Endodermal cell (in vitro differentiated cells): ENCODE measurements at regions not wholly inside any gene's neighbourhood (a gene's known extent, or its start where the extent isn't known, plus 50 kb on each side); places are given as distances from the start of the nearest gene placed in this dataset.
"Not testable (repeated sequence)": the region's sequence is repeated elsewhere in the genome, so short reads cannot be mapped to it uniquely, and the experiment has no call there.

ENCODE experiments used
- DNase-seq: peaks from one replicate; pipeline ENCODE4 v3.0.0-alpha.2; 2017
- H3K27ac ChIP-seq: 2 replicates; pipeline ENCODE4 v1.5.1; 2013; ENCODE audit warnings: mild to moderate bottlenecking, low read depth, low read length, moderate library complexity
- H3K27me3 ChIP-seq: 2 replicates; pipeline ENCODE4 v1.6.1; 2013; ENCODE audit warnings: mild to moderate bottlenecking, low read length, moderate library complexity; ENCODE audit not compliant: insufficient read depth, control insufficient read depth, poor library complexity, severe bottlenecking
- H3K36me3 ChIP-seq: 2 replicates; pipeline ENCODE4 v1.7.0; 2013; ENCODE audit warnings: mild to moderate bottlenecking, low read length, moderate library complexity; ENCODE audit not compliant: control insufficient read depth, insufficient read depth
- H3K4me1 ChIP-seq: one replicate; pipeline ENCODE4 v1.7.0; 2013; ENCODE audit warnings: low read length; ENCODE audit not compliant: control insufficient read depth, insufficient read depth
- H3K4me3 ChIP-seq: 2 replicates; pipeline ENCODE4 v1.5.1; 2013; ENCODE audit warnings: mild to moderate bottlenecking, low read length, moderate library complexity
- H3K9ac ChIP-seq: 2 replicates; pipeline ENCODE4 v1.6.1; 2013; ENCODE audit warnings: mild to moderate bottlenecking, low read length, moderate library complexity; ENCODE audit not compliant: poor library complexity, severe bottlenecking; ENCODE audit errors: extremely low read depth
- H3K9me3 ChIP-seq: 2 replicates; pipeline ENCODE4 v1.6.1; 2013; ENCODE audit warnings: mild to moderate bottlenecking, low read length, moderate library complexity; ENCODE audit not compliant: control insufficient read depth
- H3K27ac Mint-ChIP-seq: 2 replicates; pipeline ENCODE4 v1.8.0; 2020; ENCODE audit warnings: mixed read lengths
- H3K27me3 Mint-ChIP-seq: 2 replicates; pipeline ENCODE4 v1.8.0; 2021; ENCODE audit warnings: mild to moderate bottlenecking, mixed read lengths; ENCODE audit not compliant: insufficient read depth
- H3K36me3 Mint-ChIP-seq: 2 replicates; pipeline ENCODE4 v1.8.0; 2020; ENCODE audit warnings: low read depth, mixed read lengths
- H3K4me1 Mint-ChIP-seq: 2 replicates; pipeline ENCODE4 v1.8.0; 2020; ENCODE audit warnings: mixed read lengths
- H3K4me3 Mint-ChIP-seq: 2 replicates; pipeline ENCODE4 v1.8.0; 2020; ENCODE audit warnings: mild to moderate bottlenecking, moderate library complexity, mixed read lengths
- H3K9me3 Mint-ChIP-seq: 2 replicates; pipeline ENCODE4 v1.8.0; 2020; ENCODE audit warnings: mild to moderate bottlenecking, mixed read lengths
- WGBS, 2 experiments: methylation state at CpG; one replicate each; pipeline versions ENCODE4 v1.1.5 to v1.1.7; 2013; ENCODE audit warnings: missing lambda C conversion rate in 2 of 2, mixed read lengths in 1 of 2; ENCODE audit not compliant: insufficient coverage in 1 of 2, insufficient read length in 1 of 2; 5-methylcytosine and 5-hydroxymethylcytosine counted together

DNA sequence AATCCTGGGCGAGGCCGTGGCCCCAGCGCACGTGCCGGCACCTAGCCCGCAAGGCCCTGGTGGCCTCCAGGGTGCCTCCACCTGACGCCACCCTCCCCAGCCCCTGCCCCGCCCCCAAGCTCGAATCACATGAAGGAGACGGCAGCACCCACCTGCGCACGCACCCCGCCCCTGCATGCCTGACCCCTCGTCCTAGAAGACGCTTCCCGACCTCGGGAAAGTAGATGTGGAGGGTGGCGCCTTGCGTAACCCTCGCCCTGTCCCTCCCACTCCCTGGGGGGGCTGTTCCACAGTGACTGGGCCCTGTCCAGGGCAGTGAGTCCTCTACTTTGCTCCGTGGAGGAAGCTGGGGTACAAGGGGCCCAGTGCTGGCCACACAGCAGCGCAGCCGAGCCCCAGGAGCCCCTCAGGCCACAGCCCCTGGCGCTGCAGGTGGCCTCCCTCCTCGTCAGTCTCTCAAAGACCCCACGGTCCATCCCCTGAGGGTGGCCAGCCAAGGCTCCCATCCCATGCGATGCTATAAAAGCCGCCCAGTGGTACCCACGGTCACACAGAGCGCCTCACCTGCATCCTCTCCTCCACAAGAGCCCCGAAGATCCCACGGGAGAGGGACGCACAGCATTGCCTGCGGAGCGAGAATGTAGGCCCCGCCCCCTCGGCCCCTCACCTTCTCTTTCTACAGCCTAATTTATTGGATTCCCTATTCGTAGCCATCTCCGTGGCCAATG, 3027.3 kb upstream of the TEKT4 start:
- not testable (repeated sequence) for H3K36me3 Mint-ChIP-seq, H3K4me3 Mint-ChIP-seq, H3K4me1 Mint-ChIP-seq, H3K27ac ChIP-seq, H3K4me1 ChIP-seq, H3K9ac ChIP-seq, H3K4me3 ChIP-seq, H3K27ac Mint-ChIP-seq, H3K27me3 Mint-ChIP-seq, H3K27me3 ChIP-seq, DNase-seq, H3K36me3 ChIP-seq, H3K9me3 ChIP-seq
- H3K9me3 Mint-ChIP-seq: peaks cover 79% of the 10 kb centered on the region
- 85 to 86% methylated on average over 7 to 39 of the region's 39 CpGs for WGBS, 2 experiments

DNA sequence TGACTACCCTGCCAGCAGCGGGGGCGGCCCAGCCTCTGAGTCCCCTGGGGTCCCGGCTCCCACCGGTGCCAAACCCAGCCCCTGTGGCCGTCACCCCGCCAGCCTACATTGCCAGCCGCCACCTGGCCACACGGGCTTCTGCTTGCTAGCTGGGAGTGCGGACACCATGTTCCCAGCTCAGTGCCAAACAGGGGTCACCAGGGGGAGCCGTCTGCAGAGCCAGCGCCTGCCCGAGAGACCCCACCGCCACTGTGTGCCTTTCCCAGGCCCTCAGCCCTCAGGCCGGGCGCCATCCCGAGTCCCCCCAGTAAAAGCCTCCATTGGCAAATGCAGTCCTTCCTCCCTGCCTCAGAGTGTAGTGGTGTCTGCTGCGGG, 3026.8 kb upstream of the TEKT4 start:
- H3K9ac ChIP-seq, H3K27me3 ChIP-seq, H3K36me3 ChIP-seq, H3K4me1 Mint-ChIP-seq, H3K4me3 ChIP-seq, DNase-seq, H3K27me3 Mint-ChIP-seq, H3K4me1 ChIP-seq, H3K27ac Mint-ChIP-seq, H3K4me3 Mint-ChIP-seq, H3K27ac ChIP-seq, H3K36me3 Mint-ChIP-seq, H3K9me3 ChIP-seq: not testable (repeated sequence)
- WGBS, 2 experiments: 89% methylated on average over 7 to 17 of the region's 17 CpGs
- H3K9me3 Mint-ChIP-seq: peaks cover 84% of the 10 kb centered on the region

DNA sequence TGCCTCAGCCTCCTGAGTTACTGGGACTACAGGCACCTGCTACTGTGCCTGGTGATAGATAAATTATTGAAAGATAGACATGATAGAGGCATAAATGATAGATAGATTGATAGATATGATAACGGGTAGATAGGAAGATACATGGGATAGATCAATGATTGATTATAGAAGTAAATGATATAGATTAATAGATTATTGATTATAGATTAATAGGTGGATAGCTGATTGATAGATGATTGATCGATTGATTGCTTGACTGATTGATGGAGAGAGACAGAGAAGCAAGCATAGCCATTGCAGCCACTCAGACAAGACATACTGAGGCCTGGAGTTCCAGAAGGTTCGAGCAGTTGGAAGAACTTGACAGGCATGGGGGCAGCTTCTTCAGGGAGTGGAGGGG, 3024.8 kb upstream of the TEKT4 start:
- not testable (repeated sequence) for H3K36me3 ChIP-seq, H3K27me3 Mint-ChIP-seq, DNase-seq, H3K9ac ChIP-seq, H3K36me3 Mint-ChIP-seq, H3K27me3 ChIP-seq, H3K4me1 Mint-ChIP-seq, H3K9me3 ChIP-seq, H3K4me3 ChIP-seq, H3K27ac Mint-ChIP-seq, H3K4me3 Mint-ChIP-seq, H3K27ac ChIP-seq, H3K4me1 ChIP-seq
- H3K9me3 Mint-ChIP-seq: peaks cover 87% of the 10 kb centered on the region
- WGBS, 2 experiments: 78% methylated on average over 2 to 3 of the region's 3 CpGs

DNA sequence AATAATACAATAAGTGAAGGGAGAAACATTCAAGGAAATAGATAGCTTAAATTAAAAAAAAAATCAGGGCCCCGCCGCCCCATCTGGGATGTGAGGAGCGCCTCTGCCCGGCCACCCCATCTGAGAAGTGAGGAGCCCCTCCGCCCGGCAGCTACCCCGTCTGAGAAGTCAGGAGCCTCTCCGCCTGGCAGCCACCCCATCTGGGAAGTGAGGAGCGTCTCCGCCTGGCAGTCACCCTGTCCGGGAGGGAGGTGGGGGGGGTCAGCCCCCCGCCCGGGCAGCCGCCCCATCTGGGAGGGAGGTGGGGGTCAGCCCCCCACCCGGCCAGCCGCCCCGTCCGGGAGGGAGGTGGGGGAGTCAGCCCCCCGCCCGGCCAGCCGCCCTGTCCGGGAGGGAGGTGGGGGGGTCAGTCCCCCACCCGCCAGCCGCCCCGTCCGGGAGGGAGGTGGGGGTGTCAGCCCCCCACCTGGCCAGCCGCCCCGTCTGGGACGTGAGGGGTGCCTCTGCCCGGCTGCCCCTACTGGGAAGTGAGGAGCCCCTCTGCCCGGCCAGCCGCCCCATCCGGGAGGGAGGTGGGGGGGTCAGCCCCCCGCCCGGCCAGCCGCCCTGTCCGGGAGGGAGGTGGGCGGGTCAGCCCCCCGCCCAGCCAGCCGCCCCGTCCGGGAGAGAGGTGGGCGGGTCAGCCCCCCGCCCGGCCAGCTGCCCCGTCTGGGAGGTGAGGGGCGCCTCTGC, 3019.4 kb upstream of the TEKT4 start:
- H3K9me3 ChIP-seq: peaks cover 13% of the 10 kb centered on the region
- not testable (repeated sequence) for H3K4me1 Mint-ChIP-seq, H3K4me3 ChIP-seq, H3K27me3 ChIP-seq, H3K36me3 Mint-ChIP-seq, H3K27ac Mint-ChIP-seq, H3K4me1 ChIP-seq, H3K9ac ChIP-seq, H3K27me3 Mint-ChIP-seq, H3K36me3 ChIP-seq, DNase-seq, H3K27ac ChIP-seq, H3K4me3 Mint-ChIP-seq
- WGBS, 2 experiments: 88 to 100% methylated on average over 4 to 32 of the region's 47 CpGs
- peaks cover 81% of the 10 kb centered on the region for H3K9me3 Mint-ChIP-seq

DNA sequence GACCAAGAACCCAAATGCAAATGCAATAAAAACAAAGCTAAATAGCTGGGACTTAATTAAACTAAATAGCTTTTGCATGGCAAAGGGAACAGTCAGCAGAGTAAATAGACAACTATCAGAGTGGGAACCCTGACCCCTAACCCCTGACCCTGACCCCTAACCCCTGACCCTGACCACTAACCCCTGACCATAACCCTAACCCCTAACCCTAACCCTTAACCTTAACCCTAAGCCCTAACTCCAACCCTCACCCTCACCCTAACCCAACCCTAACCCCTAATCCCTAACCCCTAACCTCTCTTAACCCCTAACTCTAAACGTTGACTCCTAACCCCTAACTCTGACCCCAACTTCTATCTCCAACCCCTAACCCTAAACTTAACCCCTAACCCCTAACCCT, 3014.3 kb upstream of the TEKT4 start:
- not testable (repeated sequence) for H3K36me3 Mint-ChIP-seq, H3K27ac Mint-ChIP-seq, H3K27me3 ChIP-seq, H3K4me1 ChIP-seq, H3K27ac ChIP-seq, H3K36me3 ChIP-seq, H3K4me3 Mint-ChIP-seq, H3K9ac ChIP-seq, DNase-seq, H3K27me3 Mint-ChIP-seq, H3K4me1 Mint-ChIP-seq, H3K4me3 ChIP-seq
- WGBS, 2 experiments: 23 to 33% methylated on average over 1 of the region's 1 CpG
- peaks cover 12% of the 10 kb centered on the region for H3K9me3 ChIP-seq
- peaks cover 60% of the 10 kb centered on the region for H3K9me3 Mint-ChIP-seq

DNA sequence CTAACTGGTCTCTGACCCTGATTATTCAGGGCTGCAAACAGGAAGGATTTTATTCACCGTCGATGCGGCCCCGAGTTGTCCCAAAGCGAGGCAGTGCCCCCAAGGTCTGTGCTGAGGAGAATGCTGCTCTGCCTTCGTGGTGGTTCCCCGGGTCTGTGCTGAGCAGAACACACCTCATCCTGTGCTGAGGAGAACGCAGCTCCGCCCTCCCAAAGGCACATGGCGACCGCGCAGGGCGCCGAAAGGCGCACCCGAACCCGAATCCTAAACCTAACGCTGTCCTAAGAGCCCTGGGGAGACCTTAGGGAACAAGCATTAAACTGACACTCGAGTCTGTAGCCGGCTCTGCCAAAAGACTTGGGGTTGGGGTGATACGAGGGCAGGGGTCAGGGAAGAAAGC, 3013.5 kb upstream of the TEKT4 start:
- peaks cover 61% of the 10 kb centered on the region for H3K9me3 Mint-ChIP-seq
- not testable (repeated sequence) for H3K27ac Mint-ChIP-seq, DNase-seq, H3K9ac ChIP-seq, H3K27ac ChIP-seq, H3K4me3 Mint-ChIP-seq, H3K36me3 Mint-ChIP-seq, H3K27me3 ChIP-seq, H3K36me3 ChIP-seq, H3K4me3 ChIP-seq, H3K27me3 Mint-ChIP-seq, H3K4me1 ChIP-seq, H3K4me1 Mint-ChIP-seq
- peaks cover 12% of the 10 kb centered on the region for H3K9me3 ChIP-seq
- 62 to 81% methylated on average over 6 to 21 of the region's 21 CpGs for WGBS, 2 experiments

DNA sequence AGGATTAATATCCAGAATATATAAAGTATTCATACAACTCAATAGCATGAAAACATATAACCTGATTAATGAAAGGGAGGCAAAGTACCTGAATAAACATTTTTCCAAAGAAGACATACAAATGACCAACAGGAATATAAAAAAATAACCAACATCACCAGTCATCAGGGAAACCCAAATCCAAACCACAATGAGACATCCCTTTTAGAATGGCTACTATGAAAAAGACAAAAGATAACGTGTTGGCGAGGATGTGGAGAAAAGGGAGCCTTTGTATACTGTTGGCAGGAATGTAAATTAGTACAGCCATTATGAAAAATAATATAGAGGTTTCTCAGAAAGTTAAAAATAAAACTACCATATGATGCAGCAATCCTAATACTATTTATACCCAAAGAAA, 2999.5 kb upstream of the TEKT4 start:
- not testable (repeated sequence) for H3K9ac ChIP-seq, H3K4me1 ChIP-seq, H3K27me3 ChIP-seq, H3K36me3 ChIP-seq, H3K27me3 Mint-ChIP-seq, H3K4me1 Mint-ChIP-seq, H3K27ac Mint-ChIP-seq, H3K36me3 Mint-ChIP-seq, H3K27ac ChIP-seq, H3K4me3 Mint-ChIP-seq, DNase-seq, H3K4me3 ChIP-seq
- H3K9me3 Mint-ChIP-seq: peaks cover 69% of the 10 kb centered on the region
- H3K9me3 ChIP-seq: peaks cover 15% of the 10 kb centered on the region
- WGBS, 2 experiments: no CpG with 5 or more reads among the region's 2 CpGs
